Dermis blood vessel endothelial cell (primary cell): ENCODE measurements at regions not wholly inside any gene's neighbourhood (a gene's known extent, or its start where the extent isn't known, plus 50 kb on each side); places are given as distances from the start of the nearest gene placed in this dataset.
"Not testable (repeated sequence)": the region's sequence is repeated elsewhere in the genome, so short reads cannot be mapped to it uniquely, and the experiment has no call there.

Experiments
- DNase-seq: peaks from one replicate; pipeline ENCODE4 v3.0.0; 2010

- DNase-seq = no peak
Measured at GRCh38 chr16:7938175-7938574, 605.5 kb downstream of the RBFOX1 start.

DNA sequence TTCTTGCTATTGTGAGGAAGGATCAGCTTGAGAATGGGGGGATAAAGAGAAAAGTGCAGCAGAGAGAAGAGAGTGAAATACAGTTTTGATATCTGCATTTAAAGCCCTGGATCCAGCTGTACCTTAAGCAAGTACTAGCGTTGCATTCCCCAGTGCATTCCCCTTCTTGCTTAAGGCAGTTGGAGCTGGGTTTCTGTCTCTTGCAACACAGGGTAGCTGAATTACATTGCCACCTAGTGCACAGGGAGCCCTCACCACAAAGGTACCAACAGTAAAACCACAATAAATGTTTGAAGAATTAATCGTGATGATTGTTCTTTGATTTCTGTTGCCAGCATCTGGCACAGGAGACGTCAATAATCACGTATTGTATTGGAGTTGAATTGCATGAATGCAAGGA lies 588.7 kb downstream of the RBFOX1 start:
- DNase-seq = no peak

GRCh38 chr16:7919782-7920181 lies 587.1 kb downstream of the RBFOX1 start:
- no peak for DNase-seq

DNA sequence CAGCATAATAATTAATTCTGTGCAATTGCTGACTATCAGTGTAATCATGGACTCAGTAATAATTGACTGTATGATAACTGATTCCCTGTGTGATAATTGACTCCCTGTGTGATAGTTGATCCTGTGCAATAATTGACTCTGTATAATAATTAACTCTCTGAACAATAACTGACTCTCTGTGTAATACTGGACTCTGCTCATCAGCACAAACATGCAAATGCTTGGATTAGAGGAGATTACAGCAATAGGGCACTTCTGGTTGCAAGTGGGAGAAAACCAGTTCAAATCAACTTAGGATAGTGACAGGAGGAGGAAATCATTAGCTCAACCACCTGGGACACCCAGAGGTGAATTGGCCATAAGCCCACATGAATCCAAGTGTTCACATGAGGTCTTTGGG lies 582.1 kb downstream of the RBFOX1 start:
- no peak for DNase-seq

DNA sequence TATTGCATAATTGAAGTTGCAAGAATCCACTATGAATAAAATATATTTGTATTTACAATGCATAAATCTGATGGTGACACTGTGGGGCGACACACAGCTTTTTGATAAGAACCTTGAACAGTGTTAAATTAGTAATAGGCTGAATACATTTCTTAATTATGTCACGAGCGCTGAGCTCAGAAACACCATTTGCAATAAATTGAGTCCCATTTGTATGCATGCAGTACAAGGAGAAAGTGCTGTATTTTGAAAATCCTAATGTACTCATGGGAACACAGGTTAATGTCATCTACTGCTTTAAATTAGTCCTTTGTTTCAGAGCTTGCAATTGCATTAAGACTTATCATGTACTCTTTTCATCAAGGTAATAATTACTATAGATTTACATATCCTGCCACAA lies 579.5 kb downstream of the RBFOX1 start:
- no peak for DNase-seq

- no peak for DNase-seq
Measured at GRCh38 chr16:7910116-7910515, 577.5 kb downstream of the RBFOX1 start.

DNA sequence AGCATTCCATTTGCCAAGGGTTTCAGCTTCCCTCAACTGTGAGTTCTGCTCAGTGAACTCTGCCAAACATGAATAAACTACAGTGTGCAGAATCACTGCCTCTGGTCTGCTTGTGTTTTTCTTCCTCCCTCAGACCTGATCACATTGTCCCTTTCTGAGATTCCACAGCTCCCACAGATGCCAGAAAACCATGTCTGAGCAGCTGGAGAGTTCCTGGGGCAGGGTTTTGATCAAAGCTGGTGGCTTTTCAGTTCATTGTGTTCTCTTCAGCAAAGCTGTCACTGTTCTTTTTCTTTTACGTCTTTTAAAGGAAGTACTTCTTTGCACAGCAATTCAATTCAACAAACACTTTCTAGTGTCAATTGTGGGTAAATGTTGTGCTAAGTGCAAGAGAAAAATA lies 555.8 kb downstream of the RBFOX1 start:
- DNase-seq = no peak

GRCh38 chr16:7887316-7887715 lies 554.7 kb downstream of the RBFOX1 start:
- DNase-seq = no peak

DNA sequence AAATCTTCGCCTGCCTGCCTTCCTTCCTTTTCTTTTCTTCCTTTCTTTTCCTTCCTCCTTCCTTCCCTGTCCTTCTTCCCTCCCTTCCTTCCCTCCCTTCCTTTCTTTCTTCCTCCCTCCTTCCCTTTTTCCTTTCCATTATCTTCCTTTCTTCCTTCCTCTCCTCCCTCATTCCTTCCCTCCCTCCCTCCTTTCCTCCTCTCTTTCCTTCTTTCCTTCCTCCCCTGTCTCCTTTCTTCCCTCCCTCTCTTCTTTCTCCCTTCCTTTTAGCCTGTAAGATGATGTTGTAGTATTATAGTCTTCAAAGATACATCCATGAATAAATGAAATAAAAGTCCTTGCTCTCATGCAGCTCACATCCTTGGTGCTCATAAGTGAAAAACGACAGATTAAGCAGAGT lies 539.3 kb downstream of the RBFOX1 start:
- DNase-seq = no peak

DNA sequence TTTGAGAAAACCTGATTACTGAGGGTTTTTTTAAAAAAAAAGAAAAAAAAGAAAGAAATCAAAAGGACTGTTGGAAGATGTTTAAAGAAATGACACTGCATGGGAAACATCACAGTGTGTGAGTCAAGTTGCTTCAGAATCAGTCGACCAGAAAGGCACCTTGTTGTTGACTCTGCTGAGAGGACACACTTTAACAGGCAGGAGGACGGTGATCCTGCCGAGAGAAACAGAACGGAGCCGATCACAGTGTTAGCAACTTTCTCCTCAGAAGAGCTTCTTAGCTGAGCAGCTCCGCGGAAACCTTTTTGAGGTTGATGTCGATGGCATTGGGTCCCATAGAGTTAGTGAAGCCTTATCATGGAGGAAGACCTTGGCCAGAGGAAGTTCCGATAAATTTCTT lies 538.7 kb downstream of the RBFOX1 start:
- DNase-seq = no peak

- no peak for DNase-seq
Measured at GRCh38 chr16:7867831-7868230, 535.2 kb downstream of the RBFOX1 start.

- no peak for DNase-seq
Measured at GRCh38 chr16:7866144-7866543, 533.5 kb downstream of the RBFOX1 start.

DNA sequence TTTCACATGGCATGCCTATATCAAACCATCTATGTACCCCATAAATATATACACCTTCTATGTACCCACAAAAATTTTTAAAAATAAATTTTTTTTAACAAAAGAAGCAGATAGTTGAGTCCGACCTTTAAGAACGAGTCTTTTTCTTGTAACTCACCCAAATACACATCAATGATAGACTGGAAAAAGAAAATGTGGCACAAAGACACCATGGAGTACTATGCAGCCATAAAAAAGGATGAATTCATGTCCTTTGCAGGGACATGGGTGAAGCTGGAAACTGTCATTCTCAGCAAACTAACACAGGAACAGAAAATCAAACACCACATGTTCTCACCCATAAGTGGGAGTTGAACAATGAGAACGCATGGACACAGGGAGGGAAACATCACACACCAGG lies 532.7 kb downstream of the RBFOX1 start:
- not testable (repeated sequence) for DNase-seq

DNA sequence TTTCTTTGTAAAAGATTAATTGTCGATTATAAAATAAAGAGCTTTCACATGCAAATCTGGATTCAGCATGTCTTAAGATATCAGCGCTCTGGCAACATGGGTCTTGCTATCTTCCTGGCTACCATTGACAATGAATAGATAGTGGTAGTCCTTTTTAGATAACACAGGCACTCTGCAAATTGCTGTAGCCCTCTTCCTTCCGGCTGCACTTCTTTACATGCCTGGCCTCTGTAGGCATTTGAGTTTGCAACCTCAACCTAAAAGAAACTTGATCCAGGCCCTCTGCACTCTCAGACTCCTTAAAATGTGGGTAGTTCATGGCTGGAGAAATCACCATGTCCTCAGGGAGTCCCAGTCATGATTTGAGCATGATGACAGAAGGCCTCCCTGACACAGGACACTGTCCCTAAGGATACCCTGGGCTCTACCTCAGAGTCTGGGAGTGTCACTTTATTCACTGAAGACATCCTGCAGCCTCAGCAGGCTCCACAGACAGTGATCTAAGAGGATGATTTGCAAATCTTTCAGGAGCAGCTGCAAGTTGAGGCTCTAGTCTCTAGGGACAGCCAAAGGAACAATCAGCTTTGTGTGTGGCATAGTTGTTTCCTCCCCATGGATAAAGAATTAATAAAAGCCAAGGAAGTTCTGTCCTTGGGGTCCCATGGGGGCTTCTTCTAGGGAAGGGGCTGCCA lies 529.4 kb downstream of the RBFOX1 start:
- no peak for DNase-seq

DNA sequence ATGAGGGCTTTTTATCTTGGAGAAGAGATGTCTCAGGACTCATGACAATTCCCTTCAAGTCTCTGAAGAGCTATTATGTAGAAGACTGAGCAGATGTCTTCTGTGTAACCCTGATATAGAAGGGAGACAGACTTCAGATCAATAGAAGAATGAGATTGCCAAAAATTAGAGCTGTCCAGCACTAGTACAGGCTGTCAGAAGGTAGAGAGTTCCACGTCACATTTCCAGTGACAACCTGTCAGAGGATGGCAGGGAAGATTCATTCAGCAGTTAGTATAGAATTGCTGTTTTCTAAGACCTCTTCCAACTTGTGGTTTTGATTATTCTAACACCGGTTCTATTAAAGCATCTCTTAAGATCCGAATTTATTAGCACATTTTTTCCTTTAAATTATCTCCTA lies 520.6 kb downstream of the RBFOX1 start:
- no peak for DNase-seq

- DNase-seq = no peak
Measured at GRCh38 chr16:7849841-7850240, 517.2 kb downstream of the RBFOX1 start.

DNA sequence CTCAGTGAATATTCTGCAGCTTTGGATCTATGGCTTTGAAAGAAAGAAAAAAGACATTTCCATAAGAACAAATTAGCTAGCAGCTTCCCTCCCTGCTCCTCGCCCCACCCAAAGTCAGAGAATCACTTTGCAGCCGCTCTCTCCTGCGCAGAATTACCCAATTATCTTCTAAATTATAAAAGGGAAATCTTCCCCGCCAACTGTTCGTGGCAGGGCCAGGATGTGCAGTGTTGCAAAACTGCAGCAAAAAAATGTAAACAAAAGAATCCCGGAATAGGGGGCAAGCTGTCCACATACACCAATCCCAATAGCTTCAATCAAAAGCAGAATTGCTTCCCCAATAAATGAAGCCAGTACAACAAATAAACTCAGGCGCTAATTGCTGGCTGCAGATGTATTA lies 510.6 kb downstream of the RBFOX1 start:
- no peak for DNase-seq

DNA sequence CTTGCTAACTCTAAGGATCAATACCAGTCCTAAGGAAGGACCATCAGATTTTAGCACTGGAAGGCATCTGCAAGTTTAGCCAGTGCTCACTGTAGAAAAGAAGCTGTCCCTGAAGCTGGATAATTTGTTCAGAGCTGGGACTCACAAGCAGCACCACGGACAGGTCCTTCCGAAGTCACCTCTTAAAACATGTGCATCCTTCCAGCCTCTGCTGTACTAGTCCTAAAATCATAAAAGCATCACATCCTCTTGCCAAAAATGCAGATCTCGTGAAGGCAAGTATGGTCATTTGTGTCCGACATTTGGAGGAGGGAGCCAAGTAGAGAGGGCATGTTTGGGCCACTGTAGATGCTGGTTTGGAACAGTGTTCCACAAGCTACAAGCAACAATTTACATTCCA lies 506.9 kb downstream of the RBFOX1 start:
- no peak for DNase-seq

- no peak for DNase-seq
Measured at GRCh38 chr16:7834771-7835431, 502.3 kb downstream of the RBFOX1 start.

GRCh38 chr16:7820816-7821215 lies 488.2 kb downstream of the RBFOX1 start:
- no peak for DNase-seq

- no peak for DNase-seq
Measured at GRCh38 chr16:7805686-7806396, 473.2 kb downstream of the RBFOX1 start.

GRCh38 chr16:7804635-7805195 lies 472.1 kb downstream of the RBFOX1 start:
- DNase-seq = no peak

- DNase-seq = no peak
Measured at GRCh38 chr16:7792346-7792745, 459.7 kb downstream of the RBFOX1 start.
